GM19395 (cell line): ENCODE measurements at regions not wholly inside any gene's neighbourhood (a gene's known extent, or its start where the extent isn't known, plus 50 kb on each side); places are given as distances from the start of the nearest gene placed in this dataset.

Experiments used
- ATAC-seq: cut with Tn5 transposase; IDR thresholded peaks from one replicate; pipeline ENCODE4 v1.9.1; 2021; ENCODE audit warnings: mild to moderate bottlenecking, moderate library complexity; ENCODE audit not compliant: unreplicated experiment

- no peak for ATAC-seq
Observed at GRCh38 chr5:107092695-107093094, 578.0 kb downstream of the EFNA5 start.

- ATAC-seq: no peak
Observed at GRCh38 chr5:107090506-107090905, 580.2 kb downstream of the EFNA5 start.

DNA sequence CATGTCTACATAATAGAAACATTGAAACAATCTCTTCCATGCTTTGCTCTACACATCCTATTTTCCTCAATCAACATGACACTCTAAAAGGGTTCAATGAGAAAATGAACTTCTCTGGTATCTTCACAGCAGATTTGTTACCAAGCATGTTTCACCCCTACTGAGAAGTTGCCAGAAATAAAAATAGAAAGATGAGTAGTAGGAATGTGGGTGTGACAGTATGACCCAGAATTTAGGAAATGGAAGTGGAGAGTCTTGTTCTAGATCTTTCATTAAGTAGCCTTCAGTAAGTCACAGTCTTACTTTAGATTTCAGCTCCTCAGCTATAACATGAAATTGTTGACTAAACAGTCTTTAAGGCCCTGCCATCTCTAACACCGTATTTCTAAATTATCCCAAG is 581.8 kb downstream of the EFNA5 start:
- ATAC-seq: no peak

DNA sequence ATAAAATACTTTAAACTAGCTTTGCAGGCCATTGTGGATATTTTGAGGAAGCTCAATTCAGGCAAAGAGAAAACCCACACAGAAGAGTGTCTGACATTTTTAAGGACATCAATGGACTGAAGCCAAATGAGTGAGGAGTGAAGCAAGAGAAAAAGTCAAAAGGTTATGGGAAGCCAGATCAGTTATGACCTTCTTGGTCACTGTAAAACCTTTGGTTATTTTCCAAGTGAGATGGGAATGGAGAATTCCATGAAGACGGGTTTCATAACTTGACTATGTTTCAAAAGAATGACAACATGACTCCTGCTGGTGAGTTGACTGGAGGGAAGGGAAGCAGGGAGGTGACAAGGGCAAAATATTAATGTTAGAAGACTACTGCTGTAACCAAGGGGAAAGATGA is 585.2 kb downstream of the EFNA5 start:
- ATAC-seq: no peak

DNA sequence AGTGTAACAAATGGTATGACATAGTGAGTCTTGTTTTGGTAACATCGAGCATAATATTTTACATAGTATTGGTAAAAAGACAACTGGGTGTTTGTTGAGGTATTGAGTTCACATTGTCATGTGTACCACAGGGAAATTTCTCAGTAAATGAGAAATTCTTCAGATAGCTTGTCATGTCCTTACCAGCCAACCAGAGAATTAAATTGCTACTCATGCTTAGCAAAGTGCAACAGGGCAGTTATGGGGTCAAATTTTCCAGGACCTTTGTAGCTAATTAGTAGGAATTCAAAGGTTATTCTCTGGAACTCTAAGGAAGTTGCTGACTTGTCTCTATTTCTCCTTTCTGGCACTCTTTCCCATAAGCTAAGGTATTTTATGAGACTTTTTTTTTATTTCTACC is 595.7 kb downstream of the EFNA5 start:
- no peak for ATAC-seq

DNA sequence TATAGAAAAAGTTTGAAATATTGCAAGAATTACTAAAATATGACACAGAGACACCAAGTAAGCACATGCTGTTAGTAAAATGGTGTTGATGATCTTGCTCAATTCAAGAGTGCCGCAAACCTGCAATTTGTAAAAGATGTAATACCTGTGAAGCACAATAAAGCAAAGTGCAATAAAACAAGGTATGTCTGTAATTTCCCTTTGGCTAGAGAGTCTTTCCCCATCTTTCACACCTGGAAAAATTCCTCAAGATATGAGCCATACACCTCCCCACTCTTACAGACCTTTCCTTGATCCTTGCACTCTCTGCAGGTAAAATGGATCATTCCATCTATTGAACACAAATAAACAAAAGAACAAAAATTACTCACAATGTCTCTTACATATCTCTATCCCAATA is 597.8 kb downstream of the EFNA5 start:
- no peak for ATAC-seq

GRCh38 chr5:107072440-107072839 is 598.3 kb downstream of the EFNA5 start:
- ATAC-seq: no peak

DNA sequence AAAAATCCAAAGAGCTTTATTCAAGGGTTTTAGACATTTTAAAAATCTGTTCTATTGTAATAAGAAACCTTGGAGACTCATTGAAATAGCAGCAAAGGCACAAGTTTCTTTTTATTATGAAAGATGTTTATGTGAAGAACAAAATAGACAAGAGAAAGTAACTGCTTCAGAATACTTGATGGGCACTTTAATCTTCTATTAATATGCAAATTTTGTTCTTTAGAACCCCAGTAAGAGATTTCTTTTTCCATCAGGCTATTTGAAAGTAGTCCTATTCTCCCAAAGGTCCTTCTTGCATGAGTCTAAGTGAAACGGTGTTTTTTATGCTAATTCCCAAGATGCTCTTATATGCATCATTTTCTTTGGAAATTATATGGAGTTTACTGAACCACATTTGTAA is 602.0 kb downstream of the EFNA5 start:
- no peak for ATAC-seq

DNA sequence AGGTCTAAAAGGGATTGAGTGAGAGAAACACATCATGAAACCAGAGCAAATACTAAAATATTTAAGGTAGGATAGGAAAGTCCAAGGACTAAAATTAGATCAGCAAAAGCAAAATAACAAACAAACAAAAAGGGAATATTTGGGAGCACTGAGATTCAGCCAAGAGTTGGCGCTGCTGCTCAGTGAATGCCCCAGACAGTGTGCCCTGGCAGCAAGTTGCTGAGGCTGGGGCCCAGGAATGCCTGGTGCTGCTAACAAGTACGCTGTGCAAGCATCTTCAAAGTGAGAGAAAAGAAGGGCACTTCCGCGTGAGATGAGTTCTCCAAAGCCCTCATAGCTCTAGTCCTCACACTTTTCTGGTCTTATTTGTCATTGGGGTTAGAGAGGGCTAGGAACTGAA is 603.3 kb downstream of the EFNA5 start:
- no peak for ATAC-seq

- no peak for ATAC-seq
Observed at GRCh38 chr5:107063511-107063910, 607.2 kb downstream of the EFNA5 start.

DNA sequence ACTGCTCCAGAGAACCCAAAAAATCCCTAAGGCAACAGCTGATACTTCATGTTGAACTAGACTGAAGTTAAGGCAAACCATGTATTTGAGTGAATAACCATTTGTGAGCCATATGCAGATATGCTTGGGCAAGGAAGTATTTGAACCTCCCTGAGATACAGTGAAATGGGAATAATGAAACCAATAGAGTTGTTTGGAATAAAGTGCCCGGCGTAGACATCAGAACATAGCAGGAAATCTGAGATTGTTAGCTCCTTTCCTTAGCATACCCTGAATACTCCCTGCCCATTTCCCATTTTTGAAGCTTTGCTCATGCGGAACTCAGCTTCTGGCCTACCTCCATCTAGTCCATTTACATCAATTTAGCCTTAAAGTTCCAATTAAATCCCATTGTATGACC is 611.9 kb downstream of the EFNA5 start:
- ATAC-seq: no peak

GRCh38 chr5:107058235-107058634 is 612.5 kb downstream of the EFNA5 start:
- ATAC-seq: no peak

- no peak for ATAC-seq
Observed at GRCh38 chr5:107056278-107056677, 614.5 kb downstream of the EFNA5 start.

DNA sequence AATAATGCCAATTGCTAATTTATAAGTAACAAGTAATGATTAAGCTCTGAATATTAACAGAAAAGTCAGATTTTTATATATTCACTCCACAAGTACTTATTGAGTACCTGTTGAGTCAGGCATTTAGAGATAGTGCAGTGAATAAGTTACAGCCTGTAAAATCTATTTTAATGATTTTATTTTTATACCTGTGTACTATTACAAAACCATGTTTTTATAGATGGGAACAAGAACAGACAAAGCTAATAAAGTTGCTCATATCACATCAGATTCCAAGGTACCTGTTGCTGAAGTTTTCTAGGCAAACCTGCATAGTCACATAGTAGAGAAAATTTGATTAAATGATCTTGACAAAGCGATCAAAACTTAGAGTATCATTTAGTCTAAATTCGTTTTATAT is 623.7 kb downstream of the EFNA5 start:
- ATAC-seq: no peak

DNA sequence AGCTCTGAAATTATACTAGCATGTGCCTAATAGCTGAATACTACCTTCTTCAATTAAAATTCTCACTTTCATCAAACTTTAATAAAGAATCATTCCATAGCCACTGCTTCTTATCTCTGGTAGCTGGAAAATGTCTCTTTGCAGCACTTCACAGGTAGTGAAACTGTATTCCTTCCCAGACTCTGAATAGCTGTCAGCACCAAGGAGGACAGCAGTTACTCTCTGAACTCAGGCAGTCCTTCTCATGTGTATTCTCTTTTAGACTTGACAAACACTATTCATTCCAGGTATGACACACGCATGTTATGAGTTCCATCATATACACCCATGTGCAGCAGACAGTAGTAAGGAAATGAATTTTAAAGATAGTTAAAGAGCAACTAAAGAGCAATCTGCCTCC is 627.1 kb downstream of the EFNA5 start:
- ATAC-seq: no peak

DNA sequence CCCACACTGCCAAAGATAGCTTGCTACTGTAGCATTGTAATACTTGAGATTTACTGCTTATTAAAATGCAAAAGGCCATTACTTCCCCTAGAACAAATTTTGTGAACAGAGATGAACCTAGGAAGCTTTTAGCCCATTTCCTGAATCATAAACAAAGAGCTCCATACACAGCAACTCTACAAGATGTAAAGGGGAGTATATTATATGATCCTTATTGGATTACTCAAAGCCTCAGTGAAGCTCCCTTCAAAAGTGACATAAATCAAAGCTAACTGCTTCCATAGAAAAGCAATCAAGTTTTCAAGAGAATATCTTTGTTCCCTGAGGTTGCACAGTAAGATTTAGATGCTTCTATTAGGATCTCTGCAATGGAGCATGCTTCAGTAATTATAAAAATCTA is 629.8 kb downstream of the EFNA5 start:
- ATAC-seq: no peak

GRCh38 chr5:107032629-107033028 is 638.1 kb downstream of the EFNA5 start:
- no peak for ATAC-seq

GRCh38 chr5:107028938-107029337 is 641.8 kb downstream of the EFNA5 start:
- no peak for ATAC-seq

- ATAC-seq: no peak
Observed at GRCh38 chr5:107025712-107026497, 644.8 kb downstream of the EFNA5 start.

DNA sequence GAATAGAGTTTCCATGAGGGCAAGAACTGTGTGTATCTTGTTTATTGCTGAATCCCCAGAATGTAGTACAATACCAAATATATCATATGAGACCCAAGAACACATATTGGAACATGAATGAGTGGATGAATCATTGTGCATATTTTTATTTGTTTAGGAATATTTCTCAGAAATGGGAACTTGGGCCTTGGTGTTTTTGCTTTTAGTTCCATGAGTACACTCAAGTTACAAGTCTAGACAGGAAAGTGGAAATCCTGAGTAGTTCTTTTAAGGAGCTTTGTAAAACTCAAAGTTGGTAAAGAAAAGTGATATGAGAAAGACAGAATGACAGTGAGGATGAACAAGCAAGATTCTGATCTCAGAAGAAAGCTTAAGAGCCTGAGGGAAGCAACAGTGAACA is 647.0 kb downstream of the EFNA5 start:
- no peak for ATAC-seq

DNA sequence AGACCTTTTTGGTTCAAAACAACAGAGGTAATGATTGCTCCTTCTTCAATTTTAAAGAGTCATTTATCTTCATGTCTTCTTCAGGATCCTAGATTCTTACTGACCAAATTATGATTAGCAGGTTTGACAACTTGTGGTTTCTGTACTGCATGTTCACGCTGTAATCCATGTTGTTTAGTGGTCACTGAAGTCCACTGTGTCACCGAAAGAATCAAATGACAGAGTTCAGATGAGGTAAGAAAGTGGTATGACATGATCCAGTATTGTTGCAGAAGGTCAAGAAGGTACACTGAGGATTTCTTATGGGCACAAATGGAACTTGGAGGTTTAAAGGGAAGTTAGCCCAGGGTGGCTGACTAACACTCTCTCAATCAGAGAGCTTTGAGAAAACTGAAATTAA is 649.2 kb downstream of the EFNA5 start:
- ATAC-seq: no peak

DNA sequence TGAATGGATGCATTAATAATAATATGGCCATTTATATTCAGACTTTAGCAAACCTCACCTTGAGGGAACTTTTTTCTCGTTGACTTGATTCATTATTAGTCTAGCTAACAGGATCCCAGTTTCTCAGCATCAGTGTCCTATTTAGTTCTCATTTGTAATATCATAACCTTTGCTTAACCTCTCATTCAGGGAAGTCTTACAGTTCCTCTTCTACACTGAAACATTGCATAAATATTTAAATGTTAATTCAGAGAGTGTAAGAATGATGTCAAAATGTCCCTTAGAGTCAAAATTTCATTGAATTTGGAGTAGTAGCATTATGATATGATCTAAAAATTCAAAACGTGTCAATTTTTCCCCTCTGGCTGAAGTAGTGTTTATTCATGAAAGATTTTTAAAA is 650.1 kb downstream of the EFNA5 start:
- no peak for ATAC-seq

- ATAC-seq: no peak
Observed at GRCh38 chr5:107017616-107018015, 653.1 kb downstream of the EFNA5 start.
